HG03457 (cell line): ENCODE measurements at regions not wholly inside any gene's neighbourhood (a gene's known extent, or its start where the extent isn't known, plus 50 kb on each side); places are given as distances from the start of the nearest gene placed in this dataset.
"Not testable (repeated sequence)": the region's sequence is repeated elsewhere in the genome, so short reads cannot be mapped to it uniquely, and the experiment has no call there.

Experiments used
- ATAC-seq: cut with Tn5 transposase; IDR thresholded peaks from one replicate; pipeline ENCODE4 v1.9.1; 2021; ENCODE audit warnings: moderate number of reproducible peaks; ENCODE audit not compliant: unreplicated experiment

GRCh38 chr18:39190508-39190907, 1624.9 kb upstream of the CELF4 start:
- no peak for ATAC-seq

GRCh38 chr18:39188278-39188677, 1622.7 kb upstream of the CELF4 start:
- ATAC-seq: no peak

- no peak for ATAC-seq
These were observed 1620.4 kb upstream of the CELF4 start for GRCh38 chr18:39186008-39186407.

GRCh38 chr18:39184176-39184575, 1618.6 kb upstream of the CELF4 start:
- no peak for ATAC-seq

GRCh38 chr18:39178166-39178565, 1612.6 kb upstream of the CELF4 start:
- ATAC-seq: no peak

- no peak for ATAC-seq
These were observed 1607.3 kb upstream of the CELF4 start for GRCh38 chr18:39172695-39173421.

- no peak for ATAC-seq
These were observed 1603.1 kb upstream of the CELF4 start for GRCh38 chr18:39168723-39169122.

- ATAC-seq: no peak
These were observed 1602.4 kb upstream of the CELF4 start for GRCh38 chr18:39167990-39168389.

- no peak for ATAC-seq
These were observed 1601.2 kb upstream of the CELF4 start for GRCh38 chr18:39166776-39167175.

GRCh38 chr18:39162013-39162827, 1596.6 kb upstream of the CELF4 start:
- no peak for ATAC-seq

GRCh38 chr18:39149211-39149806, 1583.7 kb upstream of the CELF4 start:
- no peak for ATAC-seq

- no peak for ATAC-seq
These were observed 1568.7 kb upstream of the CELF4 start for GRCh38 chr18:39134255-39134654.

- not testable (repeated sequence) for ATAC-seq
These were observed 1561.9 kb upstream of the CELF4 start for GRCh38 chr18:39127538-39127937.

- ATAC-seq: no peak
These were observed 1548.2 kb upstream of the CELF4 start for GRCh38 chr18:39113790-39114189.

- ATAC-seq: no peak
These were observed 1539.5 kb upstream of the CELF4 start for GRCh38 chr18:39105104-39105503.

- ATAC-seq: no peak
These were observed 1507.4 kb upstream of the CELF4 start for GRCh38 chr18:39072970-39073369.

GRCh38 chr18:39062426-39062825, 1496.8 kb upstream of the CELF4 start:
- no peak for ATAC-seq

GRCh38 chr18:39058386-39059000, 1492.9 kb upstream of the CELF4 start:
- no peak for ATAC-seq

GRCh38 chr18:39057423-39058064, 1491.9 kb upstream of the CELF4 start:
- no peak for ATAC-seq

- no peak for ATAC-seq
These were observed 1488.0 kb upstream of the CELF4 start for GRCh38 chr18:39053571-39053970.

- ATAC-seq: no peak
These were observed 1485.4 kb upstream of the CELF4 start for GRCh38 chr18:39051013-39051412.
